ENCODE measurements at regions not wholly inside any gene's neighbourhood (a gene's known extent, or its start where the extent isn't known, plus 50 kb on each side); places are given as distances from the start of the nearest gene placed in this dataset.

GRCh38 chr13:79654520-79654919, 173.6 kb downstream of the NDFIP2 start:
- TF ChIP-seq, protein P1, sequence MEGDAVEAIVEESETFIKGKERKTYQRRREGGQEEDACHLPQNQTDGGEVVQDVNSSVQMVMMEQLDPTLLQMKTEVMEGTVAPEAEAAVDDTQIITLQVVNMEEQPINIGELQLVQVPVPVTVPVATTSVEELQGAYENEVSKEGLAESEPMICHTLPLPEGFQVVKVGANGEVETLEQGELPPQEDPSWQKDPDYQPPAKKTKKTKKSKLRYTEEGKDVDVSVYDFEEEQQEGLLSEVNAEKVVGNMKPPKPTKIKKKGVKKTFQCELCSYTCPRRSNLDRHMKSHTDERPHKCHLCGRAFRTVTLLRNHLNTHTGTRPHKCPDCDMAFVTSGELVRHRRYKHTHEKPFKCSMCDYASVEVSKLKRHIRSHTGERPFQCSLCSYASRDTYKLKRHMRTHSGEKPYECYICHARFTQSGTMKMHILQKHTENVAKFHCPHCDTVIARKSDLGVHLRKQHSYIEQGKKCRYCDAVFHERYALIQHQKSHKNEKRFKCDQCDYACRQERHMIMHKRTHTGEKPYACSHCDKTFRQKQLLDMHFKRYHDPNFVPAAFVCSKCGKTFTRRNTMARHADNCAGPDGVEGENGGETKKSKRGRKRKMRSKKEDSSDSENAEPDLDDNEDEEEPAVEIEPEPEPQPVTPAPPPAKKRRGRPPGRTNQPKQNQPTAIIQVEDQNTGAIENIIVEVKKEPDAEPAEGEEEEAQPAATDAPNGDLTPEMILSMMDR (IDR thresholded peaks at IDR 0.05) = no peak
- TF ChIP-seq POLR2A (IDR thresholded peaks at IDR 0.05) = no peak

Measured in heart left ventricle (tissue), 13 donors.